ENCODE measurements at regions not wholly inside any gene's neighbourhood (a gene's known extent, or its start where the extent isn't known, plus 50 kb on each side); places are given as distances from the start of the nearest gene placed in this dataset.

DNA sequence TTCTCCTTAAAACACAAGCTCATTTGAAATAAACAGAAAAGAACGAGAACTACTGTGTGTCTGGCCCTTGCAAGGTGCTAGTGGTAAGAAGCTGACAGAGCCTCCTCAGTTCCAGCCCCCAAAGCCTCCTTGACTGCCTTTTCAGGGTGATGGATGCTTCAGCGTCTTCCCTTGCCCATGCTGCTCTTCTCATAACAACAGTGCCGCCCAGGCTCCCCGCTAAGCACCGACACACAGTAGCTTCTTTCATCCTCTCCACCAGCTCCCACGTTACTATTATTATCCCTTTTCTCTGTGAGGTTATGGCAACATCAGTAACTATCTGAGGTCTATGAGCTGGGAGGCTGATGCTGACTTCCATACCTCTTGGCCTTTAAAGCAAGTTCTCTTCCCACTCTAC is 418.6 kb downstream of the TSN start:
- TF ChIP-seq, protein P1, sequence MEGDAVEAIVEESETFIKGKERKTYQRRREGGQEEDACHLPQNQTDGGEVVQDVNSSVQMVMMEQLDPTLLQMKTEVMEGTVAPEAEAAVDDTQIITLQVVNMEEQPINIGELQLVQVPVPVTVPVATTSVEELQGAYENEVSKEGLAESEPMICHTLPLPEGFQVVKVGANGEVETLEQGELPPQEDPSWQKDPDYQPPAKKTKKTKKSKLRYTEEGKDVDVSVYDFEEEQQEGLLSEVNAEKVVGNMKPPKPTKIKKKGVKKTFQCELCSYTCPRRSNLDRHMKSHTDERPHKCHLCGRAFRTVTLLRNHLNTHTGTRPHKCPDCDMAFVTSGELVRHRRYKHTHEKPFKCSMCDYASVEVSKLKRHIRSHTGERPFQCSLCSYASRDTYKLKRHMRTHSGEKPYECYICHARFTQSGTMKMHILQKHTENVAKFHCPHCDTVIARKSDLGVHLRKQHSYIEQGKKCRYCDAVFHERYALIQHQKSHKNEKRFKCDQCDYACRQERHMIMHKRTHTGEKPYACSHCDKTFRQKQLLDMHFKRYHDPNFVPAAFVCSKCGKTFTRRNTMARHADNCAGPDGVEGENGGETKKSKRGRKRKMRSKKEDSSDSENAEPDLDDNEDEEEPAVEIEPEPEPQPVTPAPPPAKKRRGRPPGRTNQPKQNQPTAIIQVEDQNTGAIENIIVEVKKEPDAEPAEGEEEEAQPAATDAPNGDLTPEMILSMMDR (IDR thresholded peaks at IDR 0.05), result no peak
- no peak for TF ChIP-seq EZH2 (IDR thresholded peaks at IDR 0.05; ENCODE audit: borderline replicate concordance, insufficient read depth, low read depth, low read length, poor library complexity, severe bottlenecking)
